ENCODE measurements at regions not wholly inside any gene's neighbourhood (a gene's known extent, or its start where the extent isn't known, plus 50 kb on each side); places are given as distances from the start of the nearest gene placed in this dataset.

GRCh38 chr11:134660416-134660815 is 248.4 kb upstream of the B3GAT1 start:
- no peak for ATAC-seq
- no peak for TF ChIP-seq CTCF (IDR thresholded peaks at IDR 0.05)
- Histone ChIP-seq H3K27ac (no peak overlapping the region), H3K27me3 (peaks cover 0 to 45% (median 8%) of the 10 kb centered on the region in 7 donors), H3K9me3 (peaks cover 0 to 8% (median 0%) of the 10 kb centered on the region in 11 donors), H3K4me3 (no peak overlapping the region), H3K36me3 (no peaks in the 10 kb centered on the region), H3K4me1 (no peaks in the 10 kb centered on the region)
- 76 to 77% methylated on average over 1 of the region's 1 CpG for WGBS, 2 donors
- intact Hi-C loops (cut with DNase I), result no loop called here
- peak in 1 of 2 donors; percentile 2 for DNase-seq

- Histone ChIP-seq H3K27me3 (peaks cover 0 to 45% (median 9%) of the 10 kb centered on the region in 7 donors), H3K4me1 (no peaks in the 10 kb centered on the region), H3K4me3 (no peak overlapping the region), H3K27ac (no peak overlapping the region), H3K9me3 (peaks cover 0 to 8% (median 0%) of the 10 kb centered on the region in 11 donors), H3K36me3 (no peaks in the 10 kb centered on the region)
- no peak for TF ChIP-seq CTCF (IDR thresholded peaks at IDR 0.05)
- DNase-seq, result peak in 1 of 2 donors; percentile 2
- WGBS, 2 donors, result 87% methylated on average over 8 of the region's 8 CpGs
- intact Hi-C loops (cut with DNase I), result no loop called here
- no peak for ATAC-seq
Observed at GRCh38 chr11:134659882-134660281, 247.8 kb upstream of the B3GAT1 start.

- H3K4me3 ChIP-seq, result no peak overlapping the region
- intact Hi-C loops (cut with DNase I), result no loop called here
- H3K27me3 ChIP-seq, result peaks cover 0 to 55% (median 9%) of the 10 kb centered on the region in 7 donors
- DNase-seq, result peak in 1 of 2 donors; percentile 2
- no peaks in the 10 kb centered on the region for H3K4me1 ChIP-seq
- 71 to 80% methylated on average over 4 of the region's 4 CpGs for WGBS, 2 donors
- no peak overlapping the region for H3K27ac ChIP-seq
- H3K9me3 ChIP-seq, result peaks cover 0 to 8% (median 0%) of the 10 kb centered on the region in 11 donors
- H3K36me3 ChIP-seq, result no peaks in the 10 kb centered on the region
- ATAC-seq, result no peak
- no peak for TF ChIP-seq CTCF (IDR thresholded peaks at IDR 0.05)
Observed at GRCh38 chr11:134658481-134659225, 246.6 kb upstream of the B3GAT1 start.

- Histone ChIP-seq H3K4me3 (no peak overlapping the region), H3K27me3 (peaks cover 0 to 63% (median 14%) of the 10 kb centered on the region in 7 donors), H3K27ac (no peak overlapping the region), H3K9me3 (peaks cover 0 to 8% (median 0%) of the 10 kb centered on the region in 11 donors), H3K36me3 (no peaks in the 10 kb centered on the region), H3K4me1 (no peaks in the 10 kb centered on the region)
- DNase-seq (peak in 1 of 2 donors; percentile 1), ATAC-seq (no peak)
- intact Hi-C loops (cut with DNase I), result no loop called here
- 64 to 75% methylated on average over 6 of the region's 6 CpGs for WGBS, 2 donors
- TF ChIP-seq CTCF (IDR thresholded peaks at IDR 0.05), result no peak
Observed at GRCh38 chr11:134657631-134658030, 245.6 kb upstream of the B3GAT1 start.

Data from heart right ventricle (tissue), 16 donors.